ENCODE measurements at regions not wholly inside any gene's neighbourhood (a gene's known extent, or its start where the extent isn't known, plus 50 kb on each side); places are given as distances from the start of the nearest gene placed in this dataset.

GRCh38 chr1:80369780-80370179 lies 1363.2 kb upstream of the ADGRL4 start:
- 93% methylated on average over 2 of the region's 3 CpGs; no CpG with 5 or more reads in 1 of the 2 experiments for WGBS, 2 experiments (ENCODE audit: insufficient coverage in 1 of 2, insufficient read length in 1 of 2)
- H3K9me3 Mint-ChIP-seq = no peaks in the 10 kb centered on the region
- H3K9me3 ChIP-seq (ENCODE audit: control insufficient read depth, low read length) = no peaks in the 10 kb centered on the region

GRCh38 chr1:80367058-80367457 lies 1360.5 kb upstream of the ADGRL4 start:
- Histone ChIP-seq H3K27ac (ENCODE audit: low read depth, low read length) (no peak overlapping the region), H3K9me3 (ENCODE audit: control insufficient read depth, low read length) (no peaks in the 10 kb centered on the region), H3K36me3 (ENCODE audit: control insufficient read depth, insufficient read depth, low read length) (no peaks in the 10 kb centered on the region), H3K27me3 (ENCODE audit: control insufficient read depth, insufficient read depth, low read length, poor library complexity, severe bottlenecking) (no peaks in the 10 kb centered on the region), H3K4me3 (ENCODE audit: low read length) (no peak overlapping the region), H3K9ac (ENCODE audit: extremely low read depth, low read length, poor library complexity, severe bottlenecking) (no peak overlapping the region), H3K4me1 (ENCODE audit: control insufficient read depth, insufficient read depth, low read length) (no peaks in the 10 kb centered on the region)
- 80 to 90% methylated on average over 1 to 3 of the region's 3 CpGs for WGBS, 2 experiments (ENCODE audit: insufficient coverage in 1 of 2, insufficient read length in 1 of 2)
- no peaks in the 10 kb centered on the region for H3K9me3 Mint-ChIP-seq
- H3K4me3 Mint-ChIP-seq = no peak overlapping the region
- H3K36me3 Mint-ChIP-seq (ENCODE audit: low read depth) = no peaks in the 10 kb centered on the region
- no peak for TF ChIP-seq CTCF (conservative IDR thresholded peaks at IDR 0.05)
- H3K27ac Mint-ChIP-seq = no peak overlapping the region
- no peak for DNase-seq
- no peaks in the 10 kb centered on the region for H3K4me1 Mint-ChIP-seq
- no peaks in the 10 kb centered on the region for H3K27me3 Mint-ChIP-seq (ENCODE audit: insufficient read depth)

More at GRCh38 chr1:80369780-80370179, 1363.2 kb upstream of the ADGRL4 start:
- Histone ChIP-seq H3K27ac (ENCODE audit: low read depth, low read length) (no peak overlapping the region), H3K9ac (ENCODE audit: extremely low read depth, low read length, poor library complexity, severe bottlenecking) (no peak overlapping the region), H3K27me3 (ENCODE audit: control insufficient read depth, insufficient read depth, low read length, poor library complexity, severe bottlenecking) (no peaks in the 10 kb centered on the region), H3K4me3 (ENCODE audit: low read length) (no peak overlapping the region), H3K4me1 (ENCODE audit: control insufficient read depth, insufficient read depth, low read length) (no peaks in the 10 kb centered on the region), H3K36me3 (ENCODE audit: control insufficient read depth, insufficient read depth, low read length) (no peaks in the 10 kb centered on the region)
- Mint-ChIP-seq H3K4me1 (no peaks in the 10 kb centered on the region), H3K36me3 (ENCODE audit: low read depth) (no peaks in the 10 kb centered on the region), H3K27me3 (ENCODE audit: insufficient read depth) (no peaks in the 10 kb centered on the region), H3K4me3 (no peak overlapping the region), H3K27ac (no peak overlapping the region)
- no peak for TF ChIP-seq CTCF (conservative IDR thresholded peaks at IDR 0.05)
- no peak for DNase-seq

GRCh38 chr1:80365359-80366021 lies 1359.0 kb upstream of the ADGRL4 start:
- Histone ChIP-seq H3K9ac (ENCODE audit: extremely low read depth, low read length, poor library complexity, severe bottlenecking) (no peak overlapping the region), H3K9me3 (ENCODE audit: control insufficient read depth, low read length) (no peaks in the 10 kb centered on the region), H3K27me3 (ENCODE audit: control insufficient read depth, insufficient read depth, low read length, poor library complexity, severe bottlenecking) (no peaks in the 10 kb centered on the region), H3K27ac (ENCODE audit: low read depth, low read length) (no peak overlapping the region), H3K4me3 (ENCODE audit: low read length) (no peak overlapping the region), H3K36me3 (ENCODE audit: control insufficient read depth, insufficient read depth, low read length) (no peaks in the 10 kb centered on the region), H3K4me1 (ENCODE audit: control insufficient read depth, insufficient read depth, low read length) (no peaks in the 10 kb centered on the region)
- Mint-ChIP-seq H3K4me3 (no peak overlapping the region), H3K36me3 (ENCODE audit: low read depth) (no peaks in the 10 kb centered on the region), H3K27me3 (ENCODE audit: insufficient read depth) (no peaks in the 10 kb centered on the region), H3K27ac (no peak overlapping the region), H3K9me3 (no peaks in the 10 kb centered on the region), H3K4me1 (no peaks in the 10 kb centered on the region)
- TF ChIP-seq CTCF (conservative IDR thresholded peaks at IDR 0.05) = no peak
- no peak for DNase-seq
- WGBS, 2 experiments (ENCODE audit: insufficient coverage in 1 of 2, insufficient read length in 1 of 2) = 96 to 100% methylated on average over 1 to 5 of the region's 5 CpGs

Measured in endodermal cell (in vitro differentiated cells).